Dermis microvascular lymphatic vessel endothelial cell (primary cell): ENCODE measurements at regions not wholly inside any gene's neighbourhood (a gene's known extent, or its start where the extent isn't known, plus 50 kb on each side); places are given as distances from the start of the nearest gene placed in this dataset.
A peak's percentile ranks its signal among the peaks of the same experiment; 100 is the strongest.

Experiments
- DNase-seq, 2 donors: peaks; one replicate each; pipeline versions ENCODE4 v3.0.0 to v3.0.0-alpha.2; 2010; ENCODE audit warnings: low read depth in 2 of 2

- DNase-seq = peak; percentile 27 to 61
These were observed 323.3 kb downstream of the RPS6KC1 start for GRCh38 chr1:213374369-213374768.

DNA sequence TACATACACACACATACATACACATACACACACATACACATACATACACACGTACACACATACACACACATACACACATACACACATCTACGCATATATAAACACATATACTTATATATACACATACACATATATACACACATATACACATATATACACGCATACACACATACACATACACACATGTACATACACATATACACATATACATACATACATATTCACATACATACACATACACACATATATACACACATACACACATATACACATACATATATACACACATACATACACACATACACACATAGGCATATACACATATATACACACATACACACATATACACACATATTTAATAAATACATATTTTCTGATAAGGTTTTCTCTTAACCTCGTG is 324.0 kb downstream of the RPS6KC1 start:
- DNase-seq = no peak

DNA sequence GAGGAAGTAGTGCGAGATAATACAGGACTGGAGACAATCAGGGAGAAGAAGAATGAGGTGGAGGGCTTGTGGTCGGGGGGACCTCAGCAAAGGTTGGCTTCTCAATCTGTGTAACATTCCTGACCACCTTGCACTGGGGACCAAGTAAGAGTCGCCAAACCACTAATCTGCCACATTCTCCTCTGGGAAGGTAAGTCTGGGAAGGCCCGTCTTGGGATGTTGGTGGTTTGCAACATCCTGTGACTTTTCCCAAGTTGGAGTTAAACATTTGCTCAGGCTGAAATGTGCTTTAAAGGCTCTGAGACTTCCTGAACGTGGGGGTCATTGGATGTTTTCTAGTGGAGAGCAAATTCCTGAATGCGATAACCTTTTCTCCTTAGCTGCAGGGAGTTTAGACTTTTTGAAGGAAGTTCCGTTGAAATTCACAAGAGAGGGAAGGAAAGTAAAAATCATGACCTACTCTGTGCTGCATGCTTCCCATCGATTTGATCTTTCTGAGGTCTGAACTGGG is 325.9 kb downstream of the RPS6KC1 start:
- no peak for DNase-seq

- no peak for DNase-seq
These were observed 329.8 kb downstream of the RPS6KC1 start for GRCh38 chr1:213380865-213381264.

DNA sequence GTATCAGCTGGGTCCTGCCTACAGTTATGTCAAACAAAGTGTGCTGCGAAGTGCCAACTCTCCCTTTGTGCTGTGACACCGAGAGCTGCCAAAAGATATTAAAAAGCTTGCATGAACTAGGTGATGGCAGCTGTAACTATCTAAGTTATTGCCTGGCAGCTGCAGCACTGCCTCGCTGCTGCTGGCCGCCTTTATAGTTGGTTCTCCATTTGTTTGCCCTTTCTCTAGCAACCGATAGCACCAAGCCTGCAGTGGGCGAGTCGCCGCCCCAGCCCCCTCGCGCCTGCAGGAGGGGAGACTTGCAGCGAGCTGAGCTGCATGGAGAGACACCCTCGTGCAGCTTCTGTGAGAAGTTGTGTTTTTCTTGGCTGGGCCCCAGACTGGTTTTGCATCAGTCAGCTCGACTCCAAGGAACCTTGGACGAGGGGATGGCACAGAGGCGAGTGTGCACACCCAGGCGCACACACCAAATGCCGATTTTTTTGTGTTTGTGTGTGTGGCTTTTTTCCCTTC is 330.6 kb downstream of the RPS6KC1 start:
- no peak for DNase-seq

DNA sequence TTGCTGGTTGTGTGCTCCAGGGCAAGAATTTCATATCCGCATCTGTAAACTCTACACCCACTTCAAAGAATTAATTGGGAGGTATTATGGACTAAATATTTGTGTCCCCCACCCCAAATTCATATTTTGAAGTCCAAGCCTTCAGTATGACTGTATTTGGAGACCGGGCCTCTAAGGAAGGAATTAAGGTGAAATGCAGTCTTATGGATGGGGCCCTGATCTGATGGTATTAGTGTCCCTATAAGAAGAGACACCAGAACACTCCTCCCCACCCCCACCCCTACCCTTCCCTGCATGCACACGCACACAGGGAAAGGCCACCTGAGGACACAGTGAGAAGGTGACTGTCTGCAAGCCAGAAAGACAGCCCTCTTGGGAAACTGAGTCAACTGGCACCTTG is 332.4 kb downstream of the RPS6KC1 start:
- DNase-seq = no peak

DNA sequence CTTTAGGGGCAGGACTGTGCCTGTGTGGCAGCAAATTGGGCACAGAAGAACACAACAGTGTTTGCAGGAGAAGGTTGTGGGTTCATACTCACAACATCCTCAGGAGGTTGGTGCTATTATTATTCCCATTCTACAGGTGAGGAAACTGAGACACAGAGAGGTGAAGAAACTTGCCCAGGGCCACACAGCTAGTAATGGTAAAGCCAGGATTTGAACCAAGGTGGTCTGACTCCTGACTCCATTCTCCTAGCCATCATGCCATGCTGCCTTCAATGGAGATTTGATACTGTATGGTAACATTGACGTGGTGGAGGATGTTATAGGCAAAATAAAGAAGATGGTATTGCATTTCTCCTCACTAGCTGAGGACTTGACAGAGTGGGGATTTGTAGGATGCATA is 334.2 kb downstream of the RPS6KC1 start:
- DNase-seq = no peak

GRCh38 chr1:213385806-213386324 is 334.8 kb downstream of the RPS6KC1 start:
- DNase-seq = no peak

DNA sequence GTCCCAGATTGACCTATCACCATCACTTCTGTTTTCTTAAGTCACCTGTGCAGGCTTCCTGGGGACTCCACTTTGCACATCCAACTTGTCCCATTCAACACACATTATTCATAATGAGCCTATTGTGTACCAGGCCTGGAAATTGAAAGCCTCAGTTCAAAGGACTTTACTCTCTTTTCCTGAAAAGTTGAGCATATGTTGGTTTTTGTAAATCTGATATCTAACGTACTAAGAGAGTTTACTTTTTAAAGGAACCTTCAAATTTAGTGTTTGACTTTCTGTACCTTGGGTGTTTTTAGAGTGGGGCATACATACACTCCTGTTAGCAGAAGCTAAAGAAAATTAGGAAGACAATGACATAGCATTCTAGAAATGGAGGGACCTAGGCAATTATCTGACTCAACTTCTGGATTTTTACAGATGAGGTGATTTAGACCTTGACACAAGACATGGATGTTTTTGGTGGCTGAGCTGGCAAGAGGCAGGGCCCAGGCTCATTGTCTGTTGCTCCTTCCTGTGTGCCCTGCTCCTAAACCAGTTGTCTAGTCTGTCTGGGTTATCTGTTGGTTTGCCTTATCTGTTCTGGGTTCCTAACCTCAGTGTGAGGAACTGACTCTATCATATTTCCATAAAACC is 336.5 kb downstream of the RPS6KC1 start:
- no peak for DNase-seq

GRCh38 chr1:213388199-213388598 is 337.2 kb downstream of the RPS6KC1 start:
- DNase-seq = no peak

DNA sequence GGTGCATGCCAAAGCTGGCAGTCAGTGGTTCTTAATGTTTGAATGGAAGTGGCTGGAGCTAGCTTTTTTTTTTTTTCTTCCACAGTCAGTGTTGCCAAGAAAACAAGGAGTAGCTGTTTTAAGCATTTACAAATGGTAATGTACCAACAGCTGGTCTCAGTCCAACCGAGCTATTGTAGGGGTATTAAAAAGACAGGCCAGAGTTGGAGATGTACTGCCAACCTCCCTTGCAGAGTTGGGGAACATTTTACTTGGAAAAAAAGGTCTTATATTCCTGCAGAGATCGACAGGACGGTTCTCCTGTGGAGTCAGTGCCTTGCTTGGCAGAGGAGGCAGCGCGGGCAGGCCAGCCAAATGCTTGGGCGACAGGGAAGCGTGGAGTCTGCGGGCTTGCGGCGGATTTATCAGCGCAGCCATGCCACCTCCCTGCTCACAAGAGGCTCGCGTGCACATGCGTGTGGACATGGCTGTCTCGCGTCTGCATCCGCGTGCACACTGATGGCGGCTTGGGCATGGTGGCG is 338.1 kb downstream of the RPS6KC1 start:
- DNase-seq = no peak

DNA sequence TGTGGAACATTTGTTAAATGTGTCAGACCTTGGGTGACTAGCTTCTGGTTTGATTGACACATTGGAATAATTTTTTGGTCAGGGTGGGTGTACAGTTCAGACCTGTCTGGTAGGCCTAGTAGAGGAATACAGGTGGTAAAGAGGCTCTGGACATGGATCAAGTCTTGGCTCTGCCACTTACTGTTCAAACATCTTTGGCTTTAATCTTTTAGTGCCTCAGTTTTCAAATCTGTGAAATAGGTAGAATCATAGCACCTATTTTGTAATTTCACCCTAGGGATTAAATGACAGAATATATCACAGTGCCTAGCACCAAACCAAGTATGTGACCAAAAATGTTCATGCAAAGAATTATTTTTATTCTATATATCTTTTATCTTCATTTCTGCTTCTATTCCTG is 340.4 kb downstream of the RPS6KC1 start:
- DNase-seq = no peak

GRCh38 chr1:213393860-213394259 is 342.8 kb downstream of the RPS6KC1 start:
- no peak for DNase-seq

DNA sequence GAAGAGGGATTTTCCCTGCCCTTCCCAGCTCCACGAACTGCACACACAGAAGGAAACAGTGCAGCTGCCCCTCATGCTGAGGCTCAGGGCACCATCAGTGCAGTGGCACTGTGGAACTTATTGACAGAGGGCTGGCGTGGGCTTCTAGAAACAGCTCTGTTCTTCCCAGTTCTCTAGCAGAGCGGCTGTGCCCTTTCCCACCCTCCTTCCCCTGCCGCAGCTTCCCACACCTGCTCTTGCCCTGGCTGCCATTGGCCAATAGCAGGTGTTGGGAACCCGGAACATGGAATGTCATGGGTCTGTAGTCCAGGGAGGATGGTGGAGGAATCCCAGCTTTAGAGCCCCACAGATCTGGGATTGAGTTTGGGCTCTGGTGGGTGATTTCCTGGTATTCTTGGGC is 343.8 kb downstream of the RPS6KC1 start:
- DNase-seq = no peak

- no peak for DNase-seq
These were observed 346.6 kb downstream of the RPS6KC1 start for GRCh38 chr1:213397638-213398037.

DNA sequence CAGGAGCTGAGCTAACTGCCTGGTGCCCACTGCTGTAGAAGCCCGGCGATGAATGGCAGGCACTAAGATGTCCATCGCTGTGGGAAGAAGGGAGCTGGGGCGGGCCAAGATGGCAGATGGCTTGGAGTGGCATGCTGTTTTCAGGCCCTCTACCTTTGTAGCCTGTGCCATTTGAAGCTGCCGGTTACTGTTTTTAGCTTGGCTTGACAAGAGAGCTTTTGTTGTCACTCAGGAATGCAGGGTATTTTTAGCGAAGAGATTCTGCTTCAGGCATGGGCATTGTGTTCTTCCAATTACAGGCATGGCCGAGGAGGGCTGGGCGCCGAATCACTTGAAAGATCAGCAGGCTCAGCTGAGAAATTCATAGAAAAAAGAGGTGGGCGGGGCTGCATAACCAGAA is 348.7 kb downstream of the RPS6KC1 start:
- DNase-seq = no peak

GRCh38 chr1:213409208-213409631 is 358.2 kb downstream of the RPS6KC1 start:
- no peak for DNase-seq

GRCh38 chr1:213409971-213410370 is 358.9 kb downstream of the RPS6KC1 start:
- no peak for DNase-seq

- no peak for DNase-seq
These were observed 363.3 kb downstream of the RPS6KC1 start for GRCh38 chr1:213414346-213414745.

DNA sequence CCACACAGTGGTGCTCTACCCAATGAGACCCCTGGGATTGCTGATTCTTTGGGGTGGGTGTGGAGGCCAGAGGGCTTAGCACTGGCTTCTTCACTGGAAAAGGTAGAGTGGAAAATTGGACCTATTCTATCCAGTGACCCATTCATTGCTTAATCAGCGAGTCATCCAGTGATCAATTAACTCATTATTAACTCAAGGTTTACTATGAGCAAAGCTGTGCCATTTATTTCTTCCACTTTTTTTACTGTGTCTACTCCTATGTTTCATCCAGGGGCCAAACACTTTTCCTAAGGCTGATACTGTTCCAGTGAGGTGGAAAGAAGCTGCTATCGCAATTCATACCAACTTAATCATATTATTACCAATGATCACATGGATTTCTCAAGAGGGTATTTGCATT is 363.9 kb downstream of the RPS6KC1 start:
- no peak for DNase-seq

- no peak for DNase-seq
These were observed 364.8 kb downstream of the RPS6KC1 start for GRCh38 chr1:213415691-213416380.

GRCh38 chr1:213416461-213417224 is 365.6 kb downstream of the RPS6KC1 start:
- DNase-seq = no peak
